HK-2 (cell line): ENCODE measurements at regions not wholly inside any gene's neighbourhood (a gene's known extent, or its start where the extent isn't known, plus 50 kb on each side); places are given as distances from the start of the nearest gene placed in this dataset.

Experiments used
- DNase-seq: peaks from one replicate; pipeline ENCODE4 v3.0.0-alpha.2; 2018; ENCODE audit not compliant: unreplicated experiment

GRCh38 chr16:52052818-52053217, 494.1 kb downstream of the TOX3 start:
- no peak for DNase-seq

GRCh38 chr16:52051414-52052172, 495.4 kb downstream of the TOX3 start:
- DNase-seq: no peak

GRCh38 chr16:52050418-52050817, 496.5 kb downstream of the TOX3 start:
- DNase-seq: peak; percentile 89

- DNase-seq: no peak
These were observed 511.5 kb downstream of the TOX3 start for GRCh38 chr16:52035436-52035835.

- no peak for DNase-seq
These were observed 512.1 kb downstream of the TOX3 start for GRCh38 chr16:52034830-52035229.

GRCh38 chr16:52033992-52034391, 513.0 kb downstream of the TOX3 start:
- no peak for DNase-seq

- DNase-seq: no peak
These were observed 524.0 kb downstream of the TOX3 start for GRCh38 chr16:52022980-52023379.

- DNase-seq: no peak
These were observed 524.8 kb downstream of the TOX3 start for GRCh38 chr16:52022177-52022576.

- no peak for DNase-seq
These were observed 530.6 kb downstream of the TOX3 start for GRCh38 chr16:52016387-52016786.

- DNase-seq: no peak
These were observed 541.4 kb downstream of the TOX3 start for GRCh38 chr16:52005551-52005950.

- DNase-seq: no peak
These were observed 542.6 kb downstream of the TOX3 start for GRCh38 chr16:52004343-52004742.

- no peak for DNase-seq
These were observed 544.9 kb downstream of the TOX3 start for GRCh38 chr16:52002026-52002425.

- no peak for DNase-seq
These were observed 550.4 kb downstream of the TOX3 start for GRCh38 chr16:51996516-51996915.

GRCh38 chr16:51994597-51994996, 552.3 kb downstream of the TOX3 start:
- DNase-seq: peak; percentile 88

- DNase-seq: no peak
These were observed 557.2 kb downstream of the TOX3 start for GRCh38 chr16:51989637-51990230.

GRCh38 chr16:51988977-51989376, 558.0 kb downstream of the TOX3 start:
- DNase-seq: no peak

- DNase-seq: no peak
These were observed 559.4 kb downstream of the TOX3 start for GRCh38 chr16:51987519-51987918.

GRCh38 chr16:51986717-51987116, 560.2 kb downstream of the TOX3 start:
- DNase-seq: no peak

- no peak for DNase-seq
These were observed 560.6 kb downstream of the TOX3 start for GRCh38 chr16:51986301-51986700.

GRCh38 chr16:51985126-51985525, 561.8 kb downstream of the TOX3 start:
- DNase-seq: no peak

- DNase-seq: no peak
These were observed 562.5 kb downstream of the TOX3 start for GRCh38 chr16:51984395-51984794.

GRCh38 chr16:51982715-51983680, 563.9 kb downstream of the TOX3 start:
- DNase-seq: peak; percentile 29
